Adrenal gland (tissue), 9 donors: ENCODE measurements at regions not wholly inside any gene's neighbourhood (a gene's known extent, or its start where the extent isn't known, plus 50 kb on each side); places are given as distances from the start of the nearest gene placed in this dataset.

Experiments used
- DNase-seq, 7 donors: peaks; one replicate each; pipeline ENCODE4 v3.0.0-alpha.2; 2019 to 2020
- H3K27ac ChIP-seq, 5 donors: fragments of 200-600 bp; sonication (generic) in 4 of 5; 1 replicate in 3 of 5; 2 replicates in 2 of 5; pipeline versions ENCODE4 v1.5.1 to v1.8.0; 2016 to 2020; ENCODE audit warnings: mild to moderate bottlenecking in 1 of 5
- H3K27me3 ChIP-seq: fragments of 200-600 bp; 2 replicates; pipeline ENCODE4 v1.8.0; 2021
- H3K36me3 ChIP-seq, 2 donors: fragments of 200-600 bp; replicated peaks in 1 of 2; 1 replicate in 1 of 2; 2 replicates in 1 of 2; pipeline versions ENCODE4 v1.5.1 to v1.8.0; 2018 to 2022
- H3K4me1 ChIP-seq, 2 donors: fragments of 200-600 bp; replicated peaks in 1 of 2; 1 replicate in 1 of 2; 2 replicates in 1 of 2; pipeline versions ENCODE4 v1.5.1 to v1.8.0; 2018 to 2021
- H3K4me3 ChIP-seq, 4 donors: fragments of 200-600 bp; sonication (generic) in 3 of 4; one replicate each; pipeline ENCODE4 v1.5.1; 2016 to 2018
- H3K9me3 ChIP-seq, 3 donors: fragments of 200-600 bp; sonication (generic) in 1 of 3; replicated peaks in 1 of 3; 1 replicate in 2 of 3; 2 replicates in 1 of 3; pipeline versions ENCODE4 v1.5.1 to v1.8.0; 2016 to 2021
- POLR2A ChIP-seq, 2 donors: fragments of 450-650 bp; IDR thresholded peaks; one replicate each; pipeline ENCODE4 v1.6.1; 2017; ENCODE audit warnings: antibody characterized with exemption in 2 of 2, mild to moderate bottlenecking in 2 of 2, moderate library complexity in 1 of 2
- WGBS, 4 donors: extraction: QIAGEN DNeasy Blood & Tissue Kit in 2 of 4; methylation state at CpG; one replicate each; pipeline versions ENCODE4 v1.1.5 to v1.1.7; 2013 to 2017; 5-methylcytosine and 5-hydroxymethylcytosine counted together
- intact Hi-C, 2 donors: fragments of 100-400 bp; cut with DNase I; formaldehyde crosslinking; loops; one replicate each; pipeline versions ENCODE4 v1.14.1 to v1.15.0; 2022 to 2023
- TF ChIP-seq, protein P1 (sequence below), 6 experiments: fragments of 450-650 bp in 4 of 6; fragments of 200-600 bp in 2 of 6; sonication (generic) in 1 of 6; IDR thresholded peaks; 1 replicate in 5 of 6; 2 replicates in 1 of 6; pipeline versions ENCODE4 v1.5.1 to v1.8.0; 2016 to 2021; ENCODE audit warnings: antibody characterized with exemption in 6 of 6, mild to moderate bottlenecking in 2 of 6, moderate library complexity in 1 of 6
- donor health status: healthy with polysubstance abuse.
- donor health status: Bipolar disorder and iron deficiency.
- donor health status: DM: yes; HTN: yes; CAD: no.
- donor health status: DM: no; HTN: no; CAD: no.
- donor health status: DM: no; HTN: no; CAD: no.

DNA sequence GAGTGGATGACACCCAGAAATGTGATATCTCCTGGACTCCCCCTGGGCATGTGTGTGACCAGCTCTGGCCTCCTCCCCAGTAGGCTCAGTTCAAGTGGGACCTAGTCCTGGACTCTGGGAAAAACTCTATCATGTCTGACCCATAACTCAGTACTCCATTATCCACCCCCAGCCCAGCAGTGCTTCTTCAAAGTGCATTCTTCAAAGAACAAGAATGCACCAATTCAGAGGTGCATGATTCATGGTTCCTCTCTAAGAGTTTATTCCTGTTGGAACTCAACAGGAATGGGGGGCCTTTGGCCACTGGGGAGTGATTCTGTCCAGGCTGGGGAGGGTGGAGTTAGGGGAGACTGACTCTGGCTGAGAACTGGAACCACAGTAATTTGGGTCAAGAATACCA, 173.6 kb upstream of the CXCL12 start:
- Histone ChIP-seq H3K27ac (no peak overlapping the region), H3K4me3 (no peak overlapping the region), H3K4me1 (no peaks in the 10 kb centered on the region), H3K9me3 (no peaks in the 10 kb centered on the region), H3K36me3 (no peaks in the 10 kb centered on the region), H3K27me3 (no peaks in the 10 kb centered on the region)
- intact Hi-C loops: no loop called here
- DNase-seq: no peak
- TF ChIP-seq POLR2A (IDR thresholded peaks at IDR 0.05): no peak
- TF ChIP-seq, protein P1, sequence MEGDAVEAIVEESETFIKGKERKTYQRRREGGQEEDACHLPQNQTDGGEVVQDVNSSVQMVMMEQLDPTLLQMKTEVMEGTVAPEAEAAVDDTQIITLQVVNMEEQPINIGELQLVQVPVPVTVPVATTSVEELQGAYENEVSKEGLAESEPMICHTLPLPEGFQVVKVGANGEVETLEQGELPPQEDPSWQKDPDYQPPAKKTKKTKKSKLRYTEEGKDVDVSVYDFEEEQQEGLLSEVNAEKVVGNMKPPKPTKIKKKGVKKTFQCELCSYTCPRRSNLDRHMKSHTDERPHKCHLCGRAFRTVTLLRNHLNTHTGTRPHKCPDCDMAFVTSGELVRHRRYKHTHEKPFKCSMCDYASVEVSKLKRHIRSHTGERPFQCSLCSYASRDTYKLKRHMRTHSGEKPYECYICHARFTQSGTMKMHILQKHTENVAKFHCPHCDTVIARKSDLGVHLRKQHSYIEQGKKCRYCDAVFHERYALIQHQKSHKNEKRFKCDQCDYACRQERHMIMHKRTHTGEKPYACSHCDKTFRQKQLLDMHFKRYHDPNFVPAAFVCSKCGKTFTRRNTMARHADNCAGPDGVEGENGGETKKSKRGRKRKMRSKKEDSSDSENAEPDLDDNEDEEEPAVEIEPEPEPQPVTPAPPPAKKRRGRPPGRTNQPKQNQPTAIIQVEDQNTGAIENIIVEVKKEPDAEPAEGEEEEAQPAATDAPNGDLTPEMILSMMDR (IDR thresholded peaks at IDR 0.05): no peak

DNA sequence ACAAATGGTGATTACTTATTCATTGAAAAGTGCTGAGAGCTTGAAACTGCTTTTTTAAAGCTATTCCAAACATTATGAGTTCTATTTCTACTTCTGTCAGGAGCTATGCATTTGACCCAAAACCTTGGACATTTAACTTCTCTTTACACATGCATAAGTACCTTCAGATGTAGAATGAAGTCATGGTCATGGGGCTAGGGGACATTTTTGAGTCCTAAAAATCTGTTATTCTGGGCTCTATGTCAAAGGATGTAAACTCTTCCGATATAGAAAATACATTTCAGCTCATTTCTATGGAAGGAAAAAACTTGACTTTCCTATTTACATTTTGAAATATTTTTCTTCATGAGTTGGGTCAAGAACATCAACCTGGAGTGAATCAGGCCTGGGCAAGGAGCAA, 179.5 kb upstream of the CXCL12 start:
- no peak for DNase-seq
- H3K4me3 ChIP-seq: no peak overlapping the region
- H3K36me3 ChIP-seq: no peaks in the 10 kb centered on the region
- TF ChIP-seq, protein P1 (IDR thresholded peaks at IDR 0.05): no peak
- H3K4me1 ChIP-seq: no peaks in the 10 kb centered on the region
- intact Hi-C loops: no loop called here
- H3K27ac ChIP-seq: no peak overlapping the region
- no peaks in the 10 kb centered on the region for H3K9me3 ChIP-seq
- WGBS, 4 donors: 91 to 100% (median 95%) methylated on average over 1 of the region's 1 CpG
- no peaks in the 10 kb centered on the region for H3K27me3 ChIP-seq

DNA sequence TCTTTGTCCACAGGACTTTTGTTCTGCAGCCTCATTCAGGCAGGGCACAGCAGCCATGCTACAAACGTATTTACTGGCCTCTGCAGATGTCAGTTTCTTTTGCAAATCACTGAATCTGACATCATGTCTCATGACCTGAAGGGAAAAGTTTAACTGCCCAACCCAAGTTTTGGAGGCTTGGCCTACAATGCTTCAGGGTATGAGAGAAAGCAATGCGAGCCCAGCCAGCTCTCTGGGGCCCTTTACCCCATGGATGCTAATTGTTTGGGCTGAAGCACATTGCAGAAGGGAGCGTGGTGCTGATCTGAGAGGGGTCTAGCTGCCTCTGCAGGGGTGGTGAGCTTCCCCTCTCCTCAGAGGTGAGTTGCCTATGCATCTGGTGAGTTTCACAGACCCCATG, 179.9 kb upstream of the CXCL12 start:
- WGBS, 4 donors: 42 to 69% (median 62%) methylated on average over 2 to 3 of the region's 3 CpGs
- Histone ChIP-seq H3K27ac (no peak overlapping the region), H3K4me1 (no peaks in the 10 kb centered on the region), H3K27me3 (no peaks in the 10 kb centered on the region), H3K36me3 (no peaks in the 10 kb centered on the region), H3K4me3 (no peak overlapping the region), H3K9me3 (no peaks in the 10 kb centered on the region)
- intact Hi-C loops: no loop called here
- DNase-seq: no peak
- no peak for TF ChIP-seq POLR2A (IDR thresholded peaks at IDR 0.05)
- TF ChIP-seq, protein P1 (IDR thresholded peaks at IDR 0.05): no peak

DNA sequence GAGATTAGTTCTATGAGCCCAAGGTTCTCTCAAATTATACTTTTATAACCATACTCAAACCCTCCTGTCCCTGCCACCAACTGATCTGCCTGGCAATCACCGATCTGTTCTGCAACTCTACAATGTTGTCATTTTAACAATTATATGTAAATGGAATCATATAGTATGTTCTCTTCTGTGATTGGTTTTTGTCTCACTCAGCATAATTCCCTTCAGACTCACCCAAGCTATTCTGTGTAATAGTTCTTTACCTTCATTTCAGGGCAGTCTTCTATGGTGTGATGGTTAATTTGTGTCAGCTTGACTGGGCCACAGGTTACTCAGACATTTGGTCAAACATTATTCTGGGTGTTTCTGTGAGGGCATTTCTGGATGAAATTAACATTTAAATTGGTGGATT, 181.9 kb upstream of the CXCL12 start:
- Histone ChIP-seq H3K4me3 (no peak overlapping the region), H3K27me3 (no peaks in the 10 kb centered on the region), H3K9me3 (no peaks in the 10 kb centered on the region), H3K36me3 (no peaks in the 10 kb centered on the region), H3K27ac (no peak overlapping the region), H3K4me1 (no peaks in the 10 kb centered on the region)
- no peak for TF ChIP-seq POLR2A (IDR thresholded peaks at IDR 0.05)
- TF ChIP-seq, protein P1 (IDR thresholded peaks at IDR 0.05): no peak
- DNase-seq: no peak
- WGBS, 4 donors: 35 to 94% (median 71%) methylated on average over 1 of the region's 1 CpG
- intact Hi-C loops: no loop called here
